ENCODE measurements at regions not wholly inside any gene's neighbourhood (a gene's known extent, or its start where the extent isn't known, plus 50 kb on each side); places are given as distances from the start of the nearest gene placed in this dataset.
A peak's percentile ranks its signal among the peaks of the same experiment; 100 is the strongest.
"Not testable (repeated sequence)": the region's sequence is repeated elsewhere in the genome, so short reads cannot be mapped to it uniquely, and the experiment has no call there.

- no peak for DNase-seq
These were observed 51.2 kb upstream of the MEX3C start for GRCh38 chr18:51248685-51249084.

DNA sequence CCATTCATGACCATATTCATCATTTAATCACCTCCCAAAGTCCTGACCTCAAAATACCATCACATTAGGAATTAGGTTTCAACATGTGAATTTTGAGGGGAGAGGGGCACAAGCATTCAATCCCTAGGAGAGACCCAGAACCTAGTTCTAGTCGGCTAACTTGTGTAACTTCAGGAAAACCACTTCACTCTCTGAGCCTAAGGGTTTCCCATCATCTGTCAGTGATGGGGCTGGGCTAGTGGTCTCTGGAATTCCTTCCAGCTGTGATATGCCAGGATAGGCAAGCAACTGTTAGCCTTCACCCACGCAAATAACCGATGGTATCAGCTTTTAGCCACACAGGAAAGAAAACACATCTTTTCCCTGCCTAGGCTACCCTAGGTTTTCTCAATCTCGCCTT, 52.5 kb upstream of the MEX3C start:
- DNase-seq: no peak

GRCh38 chr18:51250458-51251024, 53.1 kb upstream of the MEX3C start:
- no peak for DNase-seq

GRCh38 chr18:51251625-51252024, 54.1 kb upstream of the MEX3C start:
- no peak for DNase-seq

- DNase-seq: no peak
These were observed 56.0 kb upstream of the MEX3C start for GRCh38 chr18:51253476-51253875.

GRCh38 chr18:51255693-51256092, 58.2 kb upstream of the MEX3C start:
- no peak for DNase-seq

DNA sequence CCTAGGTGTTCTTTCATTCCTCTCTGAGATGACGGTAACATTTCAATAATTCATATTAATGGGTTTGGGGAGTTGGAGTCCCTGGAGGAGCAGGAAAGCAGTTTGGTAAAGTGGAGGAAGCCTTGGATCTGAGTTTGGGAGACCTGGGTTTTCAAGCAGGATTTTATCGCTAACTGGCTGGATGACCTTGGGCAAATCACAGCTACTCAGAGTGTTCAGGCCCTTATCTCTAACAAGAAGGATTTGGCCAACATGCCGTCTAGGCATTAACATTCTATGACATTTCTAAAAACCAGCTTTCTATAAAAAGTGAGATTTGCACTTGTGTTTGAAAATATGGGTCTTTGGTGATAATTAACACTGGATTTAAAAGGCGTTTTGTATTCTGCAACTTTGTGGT, 59.7 kb upstream of the MEX3C start:
- DNase-seq: no peak

GRCh38 chr18:51260118-51260517, 62.6 kb upstream of the MEX3C start:
- DNase-seq: no peak

DNA sequence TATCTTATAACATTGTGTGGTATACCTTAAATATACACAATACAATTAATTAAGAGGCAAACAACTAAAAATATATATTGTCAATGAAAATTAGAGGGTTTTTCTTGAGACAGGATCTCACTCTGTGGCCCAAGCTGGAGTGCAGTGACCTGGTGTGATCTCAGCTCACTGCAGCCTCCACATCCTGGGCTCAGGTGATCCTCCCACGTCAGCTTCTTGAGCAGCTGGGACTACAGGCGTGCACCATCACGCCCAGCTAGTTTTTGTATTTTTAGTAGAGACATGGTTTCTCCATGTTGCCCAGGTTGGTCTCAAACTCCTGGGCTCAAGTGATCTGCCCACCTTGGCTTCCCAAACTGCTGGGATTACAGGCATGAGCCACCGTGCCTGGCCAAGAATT, 68.6 kb upstream of the MEX3C start:
- DNase-seq: not testable (repeated sequence)

GRCh38 chr18:51266773-51267172, 69.3 kb upstream of the MEX3C start:
- DNase-seq: no peak

DNA sequence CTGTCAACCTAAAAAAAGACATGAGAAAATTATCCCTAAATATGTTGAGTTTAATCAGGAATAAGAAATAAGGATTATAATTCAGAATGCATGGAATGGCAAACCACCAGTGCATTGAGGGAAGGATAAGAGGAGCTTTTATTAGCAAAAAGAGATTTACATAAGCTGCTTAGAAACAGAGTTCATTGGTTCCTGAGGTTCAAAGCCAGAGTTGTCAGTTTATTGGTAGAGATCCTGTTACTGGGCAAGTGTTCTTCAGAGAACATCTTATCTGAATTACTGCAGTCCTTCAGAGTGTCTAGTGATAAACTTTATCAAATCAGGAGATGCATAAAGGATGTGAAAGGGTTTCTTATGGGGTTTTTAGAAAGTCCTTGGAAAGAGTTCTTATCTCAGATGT, 76.0 kb upstream of the MEX3C start:
- DNase-seq: no peak

- DNase-seq: peak; percentile 64
These were observed 78.4 kb upstream of the MEX3C start for GRCh38 chr18:51275712-51276476.

GRCh38 chr18:51278045-51278649, 80.7 kb upstream of the MEX3C start:
- no peak for DNase-seq

- DNase-seq: no peak
These were observed 82.0 kb upstream of the MEX3C start for GRCh38 chr18:51279367-51279984.

DNA sequence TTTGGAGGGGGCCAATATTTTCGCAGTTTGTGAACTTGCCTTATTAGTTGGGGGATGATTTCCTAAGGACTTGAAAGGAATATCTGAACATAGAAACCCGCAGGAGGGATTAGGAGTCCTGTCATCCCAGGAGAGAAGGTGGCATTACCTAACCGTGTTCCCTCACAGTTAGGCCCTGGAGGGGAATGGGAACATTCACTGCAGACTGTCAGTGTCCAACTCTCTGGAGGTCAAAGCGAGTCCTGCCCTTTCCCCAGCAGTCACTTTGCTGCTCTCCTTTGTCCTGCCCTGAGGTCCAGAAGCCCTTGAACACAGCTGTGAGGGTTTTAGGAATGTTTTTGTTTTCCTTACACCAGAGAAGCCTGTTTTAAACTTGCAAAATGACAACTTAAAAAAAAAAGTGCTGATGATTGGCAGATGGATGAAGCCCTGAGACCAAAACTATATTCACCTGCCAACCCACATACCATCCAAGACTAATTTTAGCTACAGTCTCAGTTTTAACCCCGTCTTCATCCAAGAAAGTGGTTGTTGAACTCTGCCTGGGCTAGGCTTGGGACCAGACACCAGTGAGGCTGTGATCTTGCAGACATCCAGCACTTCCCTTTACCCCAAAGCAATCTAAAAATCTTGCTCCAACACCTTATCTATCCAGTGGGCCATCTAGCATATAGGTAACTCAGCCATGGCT, 90.5 kb upstream of the MEX3C start:
- DNase-seq: no peak

GRCh38 chr18:51288582-51288981, 91.1 kb upstream of the MEX3C start:
- no peak for DNase-seq

DNA sequence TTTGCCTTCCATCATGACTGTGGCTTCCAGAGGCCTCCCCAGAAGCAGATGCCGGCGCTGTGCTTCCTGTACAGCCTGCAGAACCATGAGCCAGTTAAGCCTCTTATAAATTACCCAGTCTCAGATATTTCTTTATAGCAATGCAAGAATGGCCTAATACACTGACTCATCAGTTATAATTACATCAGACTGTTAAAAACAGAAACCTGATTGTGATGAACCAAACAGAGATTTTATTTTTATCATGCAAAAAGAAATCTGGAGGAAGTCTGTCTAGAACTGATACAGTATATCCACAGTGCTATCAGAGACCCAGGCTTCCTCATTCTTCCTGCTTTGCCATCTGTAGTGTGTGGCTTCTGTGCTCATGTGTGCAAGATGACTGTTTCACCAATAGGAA, 93.4 kb upstream of the MEX3C start:
- no peak for DNase-seq

DNA sequence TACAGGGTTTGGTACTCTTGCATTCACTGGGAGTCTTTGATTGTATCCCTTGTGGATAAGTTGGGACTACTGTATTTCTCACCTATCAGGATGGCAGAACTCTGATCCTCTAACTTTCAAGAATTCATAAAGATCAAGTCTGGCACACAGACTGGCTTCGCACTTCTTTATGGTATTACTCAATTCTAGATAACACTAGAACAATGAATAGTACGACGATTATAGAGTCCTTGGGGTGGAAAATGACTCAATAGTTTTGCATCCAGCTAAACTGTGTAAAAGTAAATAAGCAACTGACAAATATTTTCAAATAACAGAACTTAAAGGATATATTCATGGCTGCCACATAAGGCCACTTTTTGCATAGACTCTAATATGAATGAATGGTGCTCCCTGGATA, 103.4 kb upstream of the MEX3C start:
- DNase-seq: no peak

- DNase-seq: no peak
These were observed 103.9 kb upstream of the MEX3C start for GRCh38 chr18:51301376-51301775.

DNA sequence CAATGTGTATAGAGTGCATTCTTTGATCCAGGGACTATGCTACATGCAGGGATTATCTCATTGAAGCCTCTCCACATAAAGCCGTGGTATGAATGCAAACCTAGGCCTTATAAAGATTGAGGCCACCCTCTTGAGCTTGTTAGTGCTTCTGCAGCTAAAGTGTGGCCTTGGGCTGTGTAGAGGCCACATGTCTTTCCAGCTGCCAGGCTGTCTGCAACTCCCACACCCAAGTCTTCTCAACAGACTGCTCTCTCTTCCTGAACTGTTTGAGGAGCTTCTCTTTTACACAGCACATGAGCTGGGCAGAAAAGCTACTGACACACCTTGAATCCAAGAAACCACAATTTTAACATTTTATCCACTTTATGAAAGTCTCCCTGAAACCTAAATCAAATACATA, 119.2 kb upstream of the MEX3C start:
- DNase-seq: no peak

- DNase-seq: no peak
These were observed 124.2 kb upstream of the MEX3C start for GRCh38 chr18:51321696-51322095.

- DNase-seq: no peak
These were observed 126.5 kb upstream of the MEX3C start for GRCh38 chr18:51323961-51324360.

DNA sequence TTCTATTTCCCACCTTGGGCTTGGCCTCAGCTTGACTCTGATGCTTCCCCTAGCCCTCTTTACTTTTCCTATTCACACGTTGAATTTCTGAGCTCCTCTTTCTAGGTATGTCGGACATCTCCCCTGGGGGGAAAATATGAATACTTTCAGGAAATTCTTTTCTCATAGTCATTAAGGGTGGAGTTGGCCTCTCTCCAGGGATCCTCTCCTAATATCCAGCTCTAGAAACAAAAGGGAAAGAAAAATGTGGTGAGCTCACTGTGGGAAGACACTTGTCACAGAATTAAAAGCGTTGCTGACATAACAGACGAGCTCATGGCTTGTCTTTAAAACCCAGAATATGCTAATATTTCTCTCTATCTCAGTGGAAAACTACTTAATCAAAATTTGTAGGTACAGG, 132.7 kb upstream of the MEX3C start:
- DNase-seq: no peak

Data from right forelimb (tissue), 1 donor.